ENCODE measurements at regions not wholly inside any gene's neighbourhood (a gene's known extent, or its start where the extent isn't known, plus 50 kb on each side); places are given as distances from the start of the nearest gene placed in this dataset.

- no TSS peak for BruUV-seq (replicated peaks)
- no peaks in the 10 kb centered on the region for H3K36me3 Mint-ChIP-seq (ENCODE audit: insufficient read depth, unreplicated experiment)
- POLR2A ChIA-PET: no interaction called here
- H3K36me3 ChIP-seq (ENCODE audit: control insufficient read depth, insufficient read depth, low read length): no peaks in the 10 kb centered on the region
- H3K4me1 Mint-ChIP-seq (ENCODE audit: low read depth, unreplicated experiment): no peaks in the 10 kb centered on the region
- no peak for DNase-seq
- no peaks in the 10 kb centered on the region for H3K4me1 ChIP-seq
- intact Hi-C loops (cut with micrococcal nuclease; ENCODE audit: unreplicated experiment): no loop called here
- H3K4me3 ChIP-seq (ENCODE audit: low read depth, low read length): no peak overlapping the region
- no peak overlapping the region for H3K4me3 Mint-ChIP-seq (ENCODE audit: unreplicated experiment)
- peaks cover 3% of the 10 kb centered on the region for H3K9me3 Mint-ChIP-seq (ENCODE audit: unreplicated experiment)
- CTCF ChIA-PET: no interaction called here
- H3K9me3 ChIP-seq: no peaks in the 10 kb centered on the region
- no peaks in the 10 kb centered on the region for H3K27me3 ChIP-seq (replicated peaks; ENCODE audit: control insufficient read depth, insufficient read depth, low read length)
- TF ChIP-seq, protein P1, sequence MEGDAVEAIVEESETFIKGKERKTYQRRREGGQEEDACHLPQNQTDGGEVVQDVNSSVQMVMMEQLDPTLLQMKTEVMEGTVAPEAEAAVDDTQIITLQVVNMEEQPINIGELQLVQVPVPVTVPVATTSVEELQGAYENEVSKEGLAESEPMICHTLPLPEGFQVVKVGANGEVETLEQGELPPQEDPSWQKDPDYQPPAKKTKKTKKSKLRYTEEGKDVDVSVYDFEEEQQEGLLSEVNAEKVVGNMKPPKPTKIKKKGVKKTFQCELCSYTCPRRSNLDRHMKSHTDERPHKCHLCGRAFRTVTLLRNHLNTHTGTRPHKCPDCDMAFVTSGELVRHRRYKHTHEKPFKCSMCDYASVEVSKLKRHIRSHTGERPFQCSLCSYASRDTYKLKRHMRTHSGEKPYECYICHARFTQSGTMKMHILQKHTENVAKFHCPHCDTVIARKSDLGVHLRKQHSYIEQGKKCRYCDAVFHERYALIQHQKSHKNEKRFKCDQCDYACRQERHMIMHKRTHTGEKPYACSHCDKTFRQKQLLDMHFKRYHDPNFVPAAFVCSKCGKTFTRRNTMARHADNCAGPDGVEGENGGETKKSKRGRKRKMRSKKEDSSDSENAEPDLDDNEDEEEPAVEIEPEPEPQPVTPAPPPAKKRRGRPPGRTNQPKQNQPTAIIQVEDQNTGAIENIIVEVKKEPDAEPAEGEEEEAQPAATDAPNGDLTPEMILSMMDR (IDR thresholded peaks at IDR 0.05; ENCODE audit: insufficient read depth in 1 of 2, low read depth in 1 of 2, low read length in 1 of 2, severe bottlenecking in 1 of 2, unreplicated experiment in 1 of 2): no peak
- no peaks in the 10 kb centered on the region for H3K27me3 Mint-ChIP-seq (ENCODE audit: insufficient read depth, unreplicated experiment)
- H3K27ac Mint-ChIP-seq (ENCODE audit: unreplicated experiment): no peak overlapping the region
These were observed 554.4 kb downstream of the RAB28 start for GRCh38 chr4:12929784-12930183.

- Mint-ChIP-seq H3K27ac (ENCODE audit: unreplicated experiment) (no peak overlapping the region), H3K4me3 (ENCODE audit: unreplicated experiment) (no peak overlapping the region), H3K36me3 (ENCODE audit: insufficient read depth, unreplicated experiment) (no peaks in the 10 kb centered on the region), H3K9me3 (ENCODE audit: unreplicated experiment) (peaks cover 12% of the 10 kb centered on the region), H3K27me3 (ENCODE audit: insufficient read depth, unreplicated experiment) (no peaks in the 10 kb centered on the region), H3K4me1 (ENCODE audit: low read depth, unreplicated experiment) (no peaks in the 10 kb centered on the region)
- H3K27me3 ChIP-seq (replicated peaks; ENCODE audit: control insufficient read depth, insufficient read depth, low read length): no peaks in the 10 kb centered on the region
- POLR2A ChIA-PET: no interaction called here
- H3K9me3 ChIP-seq: no peaks in the 10 kb centered on the region
- no peaks in the 10 kb centered on the region for H3K36me3 ChIP-seq (ENCODE audit: control insufficient read depth, insufficient read depth, low read length)
- intact Hi-C loops (cut with micrococcal nuclease; ENCODE audit: unreplicated experiment): no loop called here
- no peak overlapping the region for H3K4me3 ChIP-seq (ENCODE audit: low read depth, low read length)
- CTCF ChIA-PET: no interaction called here
- H3K4me1 ChIP-seq: no peaks in the 10 kb centered on the region
- DNase-seq: no peak
- TF ChIP-seq, protein P1 (IDR thresholded peaks at IDR 0.05; ENCODE audit: insufficient read depth in 1 of 2, low read depth in 1 of 2, low read length in 1 of 2, severe bottlenecking in 1 of 2, unreplicated experiment in 1 of 2): no peak
- BruUV-seq (replicated peaks): no TSS peak
These were observed 555.4 kb downstream of the RAB28 start for GRCh38 chr4:12928751-12929150.

DNA sequence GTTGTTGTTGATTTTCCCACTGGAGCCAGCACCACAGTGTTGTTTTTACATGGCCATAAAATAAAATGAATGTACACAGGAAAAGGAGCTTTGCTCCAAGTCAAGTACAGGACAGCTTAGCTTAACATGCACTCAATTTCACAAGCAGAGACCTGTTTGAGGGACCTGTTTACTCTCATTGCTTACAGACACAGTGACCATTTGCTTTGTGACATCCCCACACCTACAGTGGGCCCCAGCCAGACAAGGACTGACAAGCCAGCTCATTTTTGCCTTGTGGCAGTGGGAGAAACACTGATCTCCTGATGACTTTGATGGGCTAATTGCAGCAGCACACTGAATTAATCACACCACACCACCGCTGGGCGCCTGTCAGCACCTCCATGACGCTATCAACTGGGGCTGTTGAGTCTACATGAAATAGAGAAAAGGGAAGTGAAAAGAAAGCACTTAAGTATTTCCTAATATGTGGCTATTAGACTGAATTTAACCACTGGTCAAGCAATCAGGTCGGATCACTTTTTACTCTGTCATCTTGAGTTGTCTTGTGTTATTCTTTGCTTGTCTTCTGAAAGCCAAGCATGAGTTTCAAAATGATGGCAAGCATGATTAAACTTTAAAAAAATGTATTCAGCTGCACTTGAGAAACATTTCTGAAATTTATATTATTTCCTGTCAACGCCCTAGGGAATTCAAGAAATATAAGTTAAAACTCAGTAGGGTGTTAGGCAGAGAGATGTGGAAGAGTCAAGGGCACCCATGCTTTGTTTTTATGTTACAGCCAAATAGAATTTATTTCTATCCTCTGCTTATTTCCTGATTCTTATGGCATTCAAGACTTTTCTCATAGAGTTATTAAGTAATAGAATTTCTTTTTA is 557.7 kb downstream of the RAB28 start:
- H3K4me1 Mint-ChIP-seq (ENCODE audit: low read depth, unreplicated experiment): no peaks in the 10 kb centered on the region
- H3K4me3 Mint-ChIP-seq (ENCODE audit: unreplicated experiment): no peak overlapping the region
- H3K27me3 Mint-ChIP-seq (ENCODE audit: insufficient read depth, unreplicated experiment): no peaks in the 10 kb centered on the region
- DNase-seq: no peak
- no peaks in the 10 kb centered on the region for H3K9me3 ChIP-seq
- intact Hi-C loops (cut with micrococcal nuclease; ENCODE audit: unreplicated experiment): no loop called here
- no peaks in the 10 kb centered on the region for H3K36me3 Mint-ChIP-seq (ENCODE audit: insufficient read depth, unreplicated experiment)
- ChIA-PET CTCF (no interaction called here), POLR2A (no interaction called here)
- no peak overlapping the region for H3K27ac Mint-ChIP-seq (ENCODE audit: unreplicated experiment)
- TF ChIP-seq, protein P1 (IDR thresholded peaks at IDR 0.05; ENCODE audit: insufficient read depth in 1 of 2, low read depth in 1 of 2, low read length in 1 of 2, severe bottlenecking in 1 of 2, unreplicated experiment in 1 of 2): no peak
- H3K4me1 ChIP-seq: no peaks in the 10 kb centered on the region
- BruUV-seq (replicated peaks): no TSS peak
- H3K4me3 ChIP-seq (ENCODE audit: low read depth, low read length): no peak overlapping the region
- H3K27me3 ChIP-seq (replicated peaks; ENCODE audit: control insufficient read depth, insufficient read depth, low read length): no peaks in the 10 kb centered on the region
- H3K9me3 Mint-ChIP-seq (ENCODE audit: unreplicated experiment): peaks cover 12% of the 10 kb centered on the region
- no peaks in the 10 kb centered on the region for H3K36me3 ChIP-seq (ENCODE audit: control insufficient read depth, insufficient read depth, low read length)

Measured in Caco-2 (cell line).